ENCODE measurements at regions not wholly inside any gene's neighbourhood (a gene's known extent, or its start where the extent isn't known, plus 50 kb on each side); places are given as distances from the start of the nearest gene placed in this dataset.

- no peak for TF ChIP-seq POLR2A (IDR thresholded peaks at IDR 0.05)
- TF ChIP-seq CTCF (IDR thresholded peaks at IDR 0.05), result no peak
- intact Hi-C loops (cut with DNase I; ENCODE audit: low total_unique reads), result no loop called here
- Histone ChIP-seq H3K4me1 (peaks cover 11% of the 10 kb centered on the region), H3K36me3 (ENCODE audit: low read depth, missing control alignments) (no peaks in the 10 kb centered on the region), H3K9me3 (no peaks in the 10 kb centered on the region), H3K27ac (no peak overlapping the region), H3K4me3 (no peak overlapping the region), H3K27me3 (no peaks in the 10 kb centered on the region)
- no peak for DNase-seq
These were observed 52.4 kb downstream of the ELAPOR2 start for GRCh38 chr7:87007038-87007437.

GRCh38 chr7:87004956-87005355 is 54.5 kb downstream of the ELAPOR2 start:
- intact Hi-C loops (cut with DNase I; ENCODE audit: low total_unique reads), result no loop called here
- H3K36me3 ChIP-seq (ENCODE audit: low read depth, missing control alignments), result no peaks in the 10 kb centered on the region
- H3K27ac ChIP-seq, result no peak overlapping the region
- H3K27me3 ChIP-seq, result no peaks in the 10 kb centered on the region
- no peak overlapping the region for H3K4me3 ChIP-seq
- 84 to 91% methylated on average over 1 of the region's 1 CpG for WGBS, 2 donors
- H3K4me1 ChIP-seq, result peaks cover 11% of the 10 kb centered on the region
- TF ChIP-seq CTCF (IDR thresholded peaks at IDR 0.05) (no peak), POLR2A (IDR thresholded peaks at IDR 0.05) (no peak)
- no peak for DNase-seq
- no peaks in the 10 kb centered on the region for H3K9me3 ChIP-seq

- Histone ChIP-seq H3K27ac (no peak overlapping the region), H3K9me3 (no peaks in the 10 kb centered on the region), H3K36me3 (ENCODE audit: low read depth, missing control alignments) (no peaks in the 10 kb centered on the region), H3K4me1 (peaks cover 11% of the 10 kb centered on the region), H3K4me3 (no peak overlapping the region), H3K27me3 (no peaks in the 10 kb centered on the region)
- intact Hi-C loops (cut with DNase I; ENCODE audit: low total_unique reads), result no loop called here
- WGBS, 2 donors, result 44 to 45% methylated on average over 9 of the region's 9 CpGs
- peak; percentile 15 for DNase-seq
- TF ChIP-seq POLR2A (IDR thresholded peaks at IDR 0.05), result no peak
- TF ChIP-seq CTCF (IDR thresholded peaks at IDR 0.05), result no peak
These were observed 55.3 kb downstream of the ELAPOR2 start for GRCh38 chr7:87003872-87004798.

GRCh38 chr7:87001214-87001613 is 58.2 kb downstream of the ELAPOR2 start:
- no peaks in the 10 kb centered on the region for H3K9me3 ChIP-seq
- no peak overlapping the region for H3K4me3 ChIP-seq
- no peaks in the 10 kb centered on the region for H3K27me3 ChIP-seq
- intact Hi-C loops (cut with DNase I; ENCODE audit: low total_unique reads), result no loop called here
- no peak overlapping the region for H3K27ac ChIP-seq
- TF ChIP-seq POLR2A (IDR thresholded peaks at IDR 0.05) (no peak), CTCF (IDR thresholded peaks at IDR 0.05) (no peak)
- 71 to 76% methylated on average over 2 of the region's 2 CpGs for WGBS, 2 donors
- H3K4me1 ChIP-seq, result peaks cover 11% of the 10 kb centered on the region
- DNase-seq, result no peak
- H3K36me3 ChIP-seq (ENCODE audit: low read depth, missing control alignments), result no peaks in the 10 kb centered on the region

- Histone ChIP-seq H3K36me3 (ENCODE audit: low read depth, missing control alignments) (no peaks in the 10 kb centered on the region), H3K27me3 (no peaks in the 10 kb centered on the region), H3K4me1 (peaks cover 11% of the 10 kb centered on the region), H3K27ac (no peak overlapping the region), H3K9me3 (no peaks in the 10 kb centered on the region), H3K4me3 (no peak overlapping the region)
- 59 to 60% methylated on average over 1 of the region's 1 CpG for WGBS, 2 donors
- TF ChIP-seq POLR2A (IDR thresholded peaks at IDR 0.05), result no peak
- no peak for TF ChIP-seq CTCF (IDR thresholded peaks at IDR 0.05)
- DNase-seq, result no peak
- intact Hi-C loops (cut with DNase I; ENCODE audit: low total_unique reads), result no loop called here
These were observed 59.1 kb downstream of the ELAPOR2 start for GRCh38 chr7:87000344-87000743.
